IMR-90 (cell line): ENCODE measurements at regions not wholly inside any gene's neighbourhood (a gene's known extent, or its start where the extent isn't known, plus 50 kb on each side); places are given as distances from the start of the nearest gene placed in this dataset.

Experiments used
- BHLHE40 ChIP-seq: fragments of 150-350 bp; IDR thresholded peaks from 2 replicates; pipeline ENCODE4 v1.6.1; 2016; ENCODE audit warnings: mild to moderate bottlenecking, low read depth, low read length
- CEBPB ChIP-seq: IDR thresholded peaks from 2 replicates; pipeline ENCODE4 v1.6.1; 2012; ENCODE audit warnings: low read depth, low read length, improper control_type of control experiment
- CTCF ChIP-seq: conservative IDR thresholded peaks from 2 replicates; pipeline ENCODE4 v1.5.1; 2012; ENCODE audit warnings: mild to moderate bottlenecking, low read depth, low read length, improper control_type of control experiment
- ELK1 ChIP-seq: fragments of 150-350 bp; IDR thresholded peaks from 2 replicates; pipeline ENCODE4 v1.6.1; 2016; ENCODE audit warnings: low read depth, mild to moderate bottlenecking, low read length, moderate library complexity, borderline replicate concordance
- FOS ChIP-seq: fragments of 150-350 bp; IDR thresholded peaks from 2 replicates; pipeline ENCODE4 v1.6.1; 2016; ENCODE audit warnings: low read depth, low read length
- MAFK ChIP-seq: IDR thresholded peaks from 2 replicates; pipeline ENCODE4 v1.6.1; 2012; ENCODE audit warnings: low read depth, low read length, improper control_type of control experiment
- POLR2A ChIP-seq: IDR thresholded peaks from 2 replicates; pipeline ENCODE4 v1.6.1; 2012; ENCODE audit warnings: mild to moderate bottlenecking, low read depth, low read length
- RAD21 ChIP-seq: IDR thresholded peaks from 2 replicates; pipeline ENCODE4 v1.6.1; 2012; ENCODE audit warnings: low read length, improper control_type of control experiment
- SMC3 ChIP-seq: fragments of 150-350 bp; IDR thresholded peaks from 2 replicates; pipeline ENCODE4 v1.6.1; 2016; ENCODE audit warnings: low read depth, mild to moderate bottlenecking, antibody characterized with exemption, low read length, moderate library complexity
- USF2 ChIP-seq: fragments of 150-350 bp; IDR thresholded peaks from 2 replicates; pipeline ENCODE4 v1.6.1; 2017; ENCODE audit warnings: mild to moderate bottlenecking, antibody characterized with exemption, low read length, low read depth

- TF ChIP-seq CTCF (no peak), POLR2A (no peak), RAD21 (no peak), MAFK (no peak), SMC3 (no peak), FOS (no peak), USF2 (no peak), BHLHE40 (no peak), ELK1 (no peak), CEBPB (no peak)
Observed at GRCh38 chr1:58426918-58427317, 119.6 kb downstream of the OMA1 start.
